AG04450 (cell line): ENCODE measurements at regions not wholly inside any gene's neighbourhood (a gene's known extent, or its start where the extent isn't known, plus 50 kb on each side); places are given as distances from the start of the nearest gene placed in this dataset.

Source experiments
- CTCF ChIA-PET: fragments of 300-600, 350-600 bp; formaldehyde crosslinking; extraction: SDS; loops from one replicate; lab custom pipeline; 2022; ENCODE audit warnings: antibody characterized with exemption, inconsistent platforms; lab: Charles Lee
- POLR2A ChIA-PET: fragments of 350-600 bp; formaldehyde crosslinking; extraction: SDS; loops from one replicate; lab custom pipeline; 2021; ENCODE audit warnings: antibody characterized with exemption, inconsistent platforms; lab: Yijun Ruan, JAX
- DNase-seq: peaks from one replicate; pipeline ENCODE4 v3.0.0-alpha.2; 2011; ENCODE audit warnings: low read depth, low spot score
- H3K27ac ChIP-seq: one replicate; pipeline ENCODE4 v1.5.1; 2012; ENCODE audit warnings: low read depth, low read length, control low read depth
- H3K27me3 ChIP-seq: one replicate; pipeline ENCODE4 v1.6.0; 2012; ENCODE audit warnings: low read length; ENCODE audit not compliant: control insufficient read depth, insufficient read depth
- H3K4me3 ChIP-seq: 2 replicates; pipeline ENCODE4 v1.5.1; 2011; ENCODE audit warnings: mild to moderate bottlenecking, low read depth, low read length, control low read depth
- H3K9me3 ChIP-seq: 2 replicates; pipeline ENCODE4 v1.5.1; 2012; ENCODE audit warnings: low read length; ENCODE audit not compliant: control insufficient read depth, insufficient read depth
- TF ChIP-seq, protein P1 (sequence below): IDR thresholded peaks from 2 replicates; pipeline ENCODE4 v1.5.1; 2011; ENCODE audit warnings: low read depth, low read length, control low read depth, inconsistent platforms

DNA sequence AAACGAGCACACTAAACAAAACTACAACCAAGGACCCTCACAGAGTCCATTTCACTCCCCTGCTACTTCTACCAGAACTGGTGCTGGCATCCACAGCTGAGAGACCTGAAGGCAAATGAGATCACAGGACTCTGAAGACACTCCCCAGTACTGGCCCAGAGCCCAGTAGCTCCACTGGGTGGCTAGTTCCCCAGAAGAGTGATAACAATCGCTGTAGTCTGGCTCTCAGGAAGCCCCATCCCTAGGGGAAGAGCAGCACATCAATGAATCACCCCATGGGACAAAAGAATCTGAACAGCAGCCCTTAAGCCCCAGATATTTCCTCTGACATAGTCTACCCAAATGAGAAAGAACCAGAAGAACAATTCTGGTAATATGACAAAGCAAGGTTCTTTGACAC, 190.7 kb upstream of the BMP4 start:
- H3K27me3 ChIP-seq, result no peaks in the 10 kb centered on the region
- DNase-seq, result no peak
- TF ChIP-seq, protein P1, sequence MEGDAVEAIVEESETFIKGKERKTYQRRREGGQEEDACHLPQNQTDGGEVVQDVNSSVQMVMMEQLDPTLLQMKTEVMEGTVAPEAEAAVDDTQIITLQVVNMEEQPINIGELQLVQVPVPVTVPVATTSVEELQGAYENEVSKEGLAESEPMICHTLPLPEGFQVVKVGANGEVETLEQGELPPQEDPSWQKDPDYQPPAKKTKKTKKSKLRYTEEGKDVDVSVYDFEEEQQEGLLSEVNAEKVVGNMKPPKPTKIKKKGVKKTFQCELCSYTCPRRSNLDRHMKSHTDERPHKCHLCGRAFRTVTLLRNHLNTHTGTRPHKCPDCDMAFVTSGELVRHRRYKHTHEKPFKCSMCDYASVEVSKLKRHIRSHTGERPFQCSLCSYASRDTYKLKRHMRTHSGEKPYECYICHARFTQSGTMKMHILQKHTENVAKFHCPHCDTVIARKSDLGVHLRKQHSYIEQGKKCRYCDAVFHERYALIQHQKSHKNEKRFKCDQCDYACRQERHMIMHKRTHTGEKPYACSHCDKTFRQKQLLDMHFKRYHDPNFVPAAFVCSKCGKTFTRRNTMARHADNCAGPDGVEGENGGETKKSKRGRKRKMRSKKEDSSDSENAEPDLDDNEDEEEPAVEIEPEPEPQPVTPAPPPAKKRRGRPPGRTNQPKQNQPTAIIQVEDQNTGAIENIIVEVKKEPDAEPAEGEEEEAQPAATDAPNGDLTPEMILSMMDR, result no peak
- no peak overlapping the region for H3K4me3 ChIP-seq
- H3K9me3 ChIP-seq, result no peaks in the 10 kb centered on the region
- CTCF ChIA-PET, result no interaction called here
- H3K27ac ChIP-seq, result no peak overlapping the region
- POLR2A ChIA-PET, result no interaction called here

DNA sequence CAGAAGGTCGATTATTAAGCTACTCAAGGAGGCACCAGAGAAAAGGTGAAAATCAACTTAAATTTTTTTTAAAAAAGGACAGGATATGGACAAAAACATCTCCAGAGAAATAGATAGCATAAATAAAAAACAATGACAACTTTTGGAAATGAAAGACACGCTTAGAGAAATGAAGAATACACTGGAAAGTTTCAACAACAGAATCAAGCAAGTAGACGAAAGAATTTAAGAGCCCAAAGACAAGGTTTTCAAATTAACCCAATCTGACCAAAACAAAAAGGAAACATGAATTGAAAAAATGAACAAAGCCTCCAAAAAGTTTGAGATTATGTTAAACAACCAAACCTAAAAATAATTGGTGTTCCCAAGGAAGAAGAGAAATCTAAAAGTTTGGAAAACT, 191.1 kb upstream of the BMP4 start:
- CTCF ChIA-PET, result no interaction called here
- no peaks in the 10 kb centered on the region for H3K9me3 ChIP-seq
- POLR2A ChIA-PET, result no interaction called here
- no peaks in the 10 kb centered on the region for H3K27me3 ChIP-seq
- TF ChIP-seq, protein P1, result no peak
- no peak overlapping the region for H3K4me3 ChIP-seq
- no peak overlapping the region for H3K27ac ChIP-seq
- no peak for DNase-seq

DNA sequence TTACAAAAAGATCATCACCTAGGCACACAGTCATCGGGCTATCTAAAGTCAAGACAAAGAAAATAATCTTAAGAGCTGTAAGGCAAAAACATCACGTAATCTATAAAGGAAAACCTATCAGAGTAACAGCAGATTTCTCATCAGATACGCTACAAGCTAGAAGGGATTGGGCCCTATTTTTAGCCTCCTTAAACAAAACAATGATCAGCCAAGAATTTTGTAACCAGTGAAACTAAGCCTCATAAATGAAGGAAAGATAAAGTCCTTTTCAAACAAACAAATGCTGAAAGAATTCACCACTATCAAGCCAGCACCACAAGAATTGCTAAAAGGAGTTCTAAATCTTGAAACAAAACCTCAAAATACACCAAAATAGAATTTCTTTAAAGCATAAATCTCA, 191.6 kb upstream of the BMP4 start:
- Histone ChIP-seq H3K4me3 (no peak overlapping the region), H3K9me3 (no peaks in the 10 kb centered on the region), H3K27ac (no peak overlapping the region), H3K27me3 (no peaks in the 10 kb centered on the region)
- TF ChIP-seq, protein P1, result no peak
- DNase-seq, result no peak
- POLR2A ChIA-PET, result no interaction called here
- CTCF ChIA-PET, result no interaction called here

DNA sequence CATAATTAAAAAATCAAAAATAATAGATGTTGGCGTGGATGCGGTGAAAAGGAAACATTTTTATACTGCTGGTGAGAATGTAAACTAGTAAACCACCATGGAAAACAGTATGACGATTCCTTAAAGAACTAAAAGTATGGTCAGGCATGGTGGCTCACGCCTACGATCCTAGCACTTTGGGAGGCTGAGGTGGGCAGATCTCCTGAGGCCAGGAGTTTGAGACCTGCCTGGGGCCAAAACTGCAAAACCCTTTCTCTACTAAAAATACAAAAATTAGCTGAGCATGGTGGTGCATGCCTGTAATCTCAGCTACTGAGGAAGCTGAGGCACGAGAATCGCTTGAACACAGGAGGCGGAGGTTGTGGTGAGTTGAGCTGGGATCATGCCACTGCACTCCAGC, 195.7 kb upstream of the BMP4 start:
- no peaks in the 10 kb centered on the region for H3K9me3 ChIP-seq
- no peak for DNase-seq
- POLR2A ChIA-PET, result no interaction called here
- no peaks in the 10 kb centered on the region for H3K27me3 ChIP-seq
- TF ChIP-seq, protein P1, result no peak
- no peak overlapping the region for H3K4me3 ChIP-seq
- H3K27ac ChIP-seq, result no peak overlapping the region
- CTCF ChIA-PET, result no interaction called here

DNA sequence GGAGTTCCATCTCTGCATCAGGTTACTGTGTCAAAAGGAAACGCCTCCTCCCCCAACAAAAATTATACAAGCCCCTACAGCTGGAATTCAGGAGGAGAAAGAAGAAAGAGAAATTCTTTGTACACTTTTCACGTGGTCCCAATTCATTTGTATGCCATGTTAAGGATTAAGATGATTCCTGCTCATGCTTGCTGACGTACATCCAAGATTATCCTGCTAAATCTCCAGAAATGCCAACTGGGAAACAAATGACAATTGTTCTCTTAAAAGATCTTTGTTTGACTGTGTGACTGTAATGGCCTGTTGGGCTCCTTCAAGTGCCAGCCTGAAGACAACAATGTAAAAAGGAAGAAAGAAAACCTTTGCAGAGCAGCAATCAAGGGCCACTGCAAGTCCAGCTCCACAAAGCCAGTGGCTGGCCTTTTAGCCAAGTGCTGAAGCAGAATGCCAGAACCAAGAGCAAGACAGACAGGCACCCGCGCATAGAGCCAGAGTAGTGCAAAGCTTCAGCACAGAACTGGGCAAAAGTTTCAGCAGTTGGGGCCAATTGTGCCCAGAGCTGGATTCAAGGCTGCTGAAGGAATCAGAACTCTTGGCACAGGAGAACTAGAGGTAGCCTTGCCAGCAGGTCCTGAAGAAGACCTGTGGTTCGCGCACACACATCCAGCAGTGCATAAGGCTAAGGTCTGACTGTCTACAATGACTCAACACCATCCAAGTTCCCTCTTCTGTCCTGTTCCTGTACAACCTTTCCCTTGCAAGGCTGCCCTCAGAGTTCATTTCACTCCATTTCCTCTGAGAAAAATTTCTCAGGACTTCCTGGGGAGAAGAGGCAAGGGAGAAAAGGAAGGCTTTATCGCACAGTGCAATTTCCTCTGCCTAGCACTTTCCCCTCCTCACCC, 209.7 kb upstream of the BMP4 start:
- POLR2A ChIA-PET, result no interaction called here

More for the DNA sequence above, 209.7 kb upstream of the BMP4 start:
- TF ChIP-seq, protein P1, result no peak
- no peak overlapping the region for H3K4me3 ChIP-seq
- no peak for DNase-seq
- H3K27ac ChIP-seq, result no peak overlapping the region
- H3K27me3 ChIP-seq, result peaks cover 17% of the 10 kb centered on the region
- no peaks in the 10 kb centered on the region for H3K9me3 ChIP-seq
- CTCF ChIA-PET, result interaction anchor here (1.4 to 4.3 kb wide), 2 partner anchors 8 to 9 kb away, joined by 10 to 24 read pairs; no protein-coding TSS in a partner anchor
